Caco-2 (cell line): ENCODE measurements at regions not wholly inside any gene's neighbourhood (a gene's known extent, or its start where the extent isn't known, plus 50 kb on each side); places are given as distances from the start of the nearest gene placed in this dataset.

Experiments used
- BruUV-seq: library from RNA; stranded (reverse); fragments of 400-500 nt; replicated peaks from 2 replicates; lab custom pipeline; 2021; lab: Mats Ljungman, UMichigan
- CTCF ChIA-PET: fragments of 300-600 bp; sonication (Branson Sonifier 250); formaldehyde crosslinking; loops from one replicate; lab custom pipeline; 2022; ENCODE audit warnings: antibody characterized with exemption; lab: Charles Lee
- POLR2A ChIA-PET: fragments of 300-600 bp; sonication (Branson Sonifier 250); formaldehyde crosslinking; loops from one replicate; lab custom pipeline; 2022; ENCODE audit warnings: antibody characterized with exemption; lab: Charles Lee
- DNase-seq, 2 experiments: peaks; one replicate each; pipeline versions ENCODE4 v3.0.0 to v3.0.0-alpha.2; 2020 to 2022
- H3K27me3 ChIP-seq: replicated peaks from 2 replicates; pipeline ENCODE4 v1.6.0; 2011; ENCODE audit warnings: low read length; ENCODE audit not compliant: control insufficient read depth, insufficient read depth
- H3K36me3 ChIP-seq: 2 replicates; pipeline ENCODE4 v1.5.1; 2011; ENCODE audit warnings: low read length; ENCODE audit not compliant: control insufficient read depth, insufficient read depth
- H3K4me1 ChIP-seq: fragments of 250-450 bp; sonication (Bioruptor Pico); 2 replicates; pipeline ENCODE4 v1.5.1; 2020; ENCODE audit warnings: mild to moderate bottlenecking
- H3K4me3 ChIP-seq: 2 replicates; pipeline ENCODE4 v1.5.1; 2011; ENCODE audit warnings: low read depth, mild to moderate bottlenecking, control low read depth, low read length
- H3K9me3 ChIP-seq: fragments of 250-450 bp; sonication (Bioruptor Pico); 2 replicates; pipeline ENCODE4 v1.5.1; 2020; ENCODE audit warnings: mild to moderate bottlenecking, moderate library complexity
- H3K27ac Mint-ChIP-seq: one replicate; pipeline ENCODE4 v1.8.0; 2022; ENCODE audit warnings: mixed read lengths; ENCODE audit not compliant: unreplicated experiment
- H3K27me3 Mint-ChIP-seq: one replicate; pipeline ENCODE4 v1.8.0; 2022; ENCODE audit warnings: mixed read lengths; ENCODE audit not compliant: insufficient read depth, unreplicated experiment
- H3K36me3 Mint-ChIP-seq: one replicate; pipeline ENCODE4 v1.8.0; 2022; ENCODE audit warnings: mild to moderate bottlenecking, mixed read lengths; ENCODE audit not compliant: insufficient read depth, unreplicated experiment
- H3K4me1 Mint-ChIP-seq: one replicate; pipeline ENCODE4 v1.8.0; 2022; ENCODE audit warnings: low read depth, mixed read lengths; ENCODE audit not compliant: unreplicated experiment
- H3K4me3 Mint-ChIP-seq: one replicate; pipeline ENCODE4 v1.8.0; 2022; ENCODE audit warnings: mild to moderate bottlenecking, moderate library complexity, mixed read lengths; ENCODE audit not compliant: unreplicated experiment
- H3K9me3 Mint-ChIP-seq: one replicate; pipeline ENCODE4 v1.8.0; 2022; ENCODE audit warnings: mixed read lengths; ENCODE audit not compliant: unreplicated experiment
- CTCF ChIP-seq, 2 experiments: fragments of 200-600 bp in 1 of 2; IDR thresholded peaks; 1 replicate in 1 of 2; 2 replicates in 1 of 2; pipeline versions ENCODE4 v1.5.1 to v1.8.0; 2011 to 2022; ENCODE audit warnings: antibody characterized with exemption in 1 of 2, control low read depth in 1 of 2, inconsistent platforms in 1 of 2, low read depth in 1 of 2, low read length in 1 of 2, mild to moderate bottlenecking in 1 of 2, moderate library complexity in 1 of 2; ENCODE audit not compliant: insufficient read depth in 1 of 2, severe bottlenecking in 1 of 2, unreplicated experiment in 1 of 2
- intact Hi-C: fragments of 100-400 bp; cut with micrococcal nuclease; formaldehyde crosslinking; loops from one replicate; pipeline ENCODE4 v1.10.0; 2022; ENCODE audit not compliant: unreplicated experiment

GRCh38 chr12:77727442-77728001 lies 103.2 kb upstream of the NAV3 start:
- Mint-ChIP-seq H3K27me3 (peaks cover 7% of the 10 kb centered on the region), H3K4me1 (no peaks in the 10 kb centered on the region), H3K36me3 (no peaks in the 10 kb centered on the region), H3K4me3 (no peak overlapping the region), H3K9me3 (no peaks in the 10 kb centered on the region), H3K27ac (no peak overlapping the region)
- Histone ChIP-seq H3K4me1 (no peaks in the 10 kb centered on the region), H3K4me3 (no peak overlapping the region), H3K9me3 (no peaks in the 10 kb centered on the region), H3K27me3 (no peaks in the 10 kb centered on the region), H3K36me3 (no peaks in the 10 kb centered on the region)
- POLR2A ChIA-PET = no interaction called here
- BruUV-seq = no TSS peak
- no peak for DNase-seq
- intact Hi-C loops = no loop called here
- TF ChIP-seq CTCF (IDR thresholded peaks at IDR 0.05; ENCODE audit: insufficient read depth in 1 of 2, low read depth in 1 of 2, low read length in 1 of 2, severe bottlenecking in 1 of 2, unreplicated experiment in 1 of 2) = no peak
- CTCF ChIA-PET = no interaction called here

- H3K27me3 ChIP-seq = no peaks in the 10 kb centered on the region
- H3K4me1 Mint-ChIP-seq = no peaks in the 10 kb centered on the region
- H3K4me1 ChIP-seq = no peaks in the 10 kb centered on the region
- intact Hi-C loops = no loop called here
- H3K4me3 Mint-ChIP-seq = no peak overlapping the region
- H3K9me3 Mint-ChIP-seq = no peaks in the 10 kb centered on the region
- H3K9me3 ChIP-seq = no peaks in the 10 kb centered on the region
- H3K36me3 ChIP-seq = no peaks in the 10 kb centered on the region
- POLR2A ChIA-PET = no interaction called here
- TF ChIP-seq CTCF (IDR thresholded peaks at IDR 0.05; ENCODE audit: insufficient read depth in 1 of 2, low read depth in 1 of 2, low read length in 1 of 2, severe bottlenecking in 1 of 2, unreplicated experiment in 1 of 2) = no peak
- BruUV-seq = no TSS peak
- peaks cover 7% of the 10 kb centered on the region for H3K27me3 Mint-ChIP-seq
- no peaks in the 10 kb centered on the region for H3K36me3 Mint-ChIP-seq
- no peak overlapping the region for H3K27ac Mint-ChIP-seq
- no peak overlapping the region for H3K4me3 ChIP-seq
- CTCF ChIA-PET = no interaction called here
- DNase-seq = no peak
Observed at GRCh38 chr12:77725611-77726010, 105.1 kb upstream of the NAV3 start.

GRCh38 chr12:77724367-77724957 lies 106.2 kb upstream of the NAV3 start:
- Histone ChIP-seq H3K4me1 (no peaks in the 10 kb centered on the region), H3K4me3 (no peak overlapping the region), H3K36me3 (no peaks in the 10 kb centered on the region), H3K27me3 (no peaks in the 10 kb centered on the region), H3K9me3 (no peaks in the 10 kb centered on the region)
- ChIA-PET POLR2A (no interaction called here), CTCF (no interaction called here)
- BruUV-seq = no TSS peak
- DNase-seq = peak in 1 of 2 experiments; percentile 10
- no peak overlapping the region for H3K4me3 Mint-ChIP-seq
- peak; percentile 47 to 66 for TF ChIP-seq CTCF (IDR thresholded peaks at IDR 0.05; ENCODE audit: insufficient read depth in 1 of 2, low read depth in 1 of 2, low read length in 1 of 2, severe bottlenecking in 1 of 2, unreplicated experiment in 1 of 2)
- no peak overlapping the region for H3K27ac Mint-ChIP-seq
- no peaks in the 10 kb centered on the region for H3K36me3 Mint-ChIP-seq
- peaks cover 7% of the 10 kb centered on the region for H3K27me3 Mint-ChIP-seq
- intact Hi-C loops = loop anchor here (1.0 kb wide), 1 partner anchor 201 kb away; no protein-coding TSS in a partner anchor
- no peaks in the 10 kb centered on the region for H3K4me1 Mint-ChIP-seq
- no peaks in the 10 kb centered on the region for H3K9me3 Mint-ChIP-seq
